HG03139 (cell line): ENCODE measurements at regions not wholly inside any gene's neighbourhood (a gene's known extent, or its start where the extent isn't known, plus 50 kb on each side); places are given as distances from the start of the nearest gene placed in this dataset.

Source experiments
- ATAC-seq: cut with Tn5 transposase; IDR thresholded peaks from one replicate; pipeline ENCODE4 v1.9.1; 2021; ENCODE audit not compliant: unreplicated experiment

DNA sequence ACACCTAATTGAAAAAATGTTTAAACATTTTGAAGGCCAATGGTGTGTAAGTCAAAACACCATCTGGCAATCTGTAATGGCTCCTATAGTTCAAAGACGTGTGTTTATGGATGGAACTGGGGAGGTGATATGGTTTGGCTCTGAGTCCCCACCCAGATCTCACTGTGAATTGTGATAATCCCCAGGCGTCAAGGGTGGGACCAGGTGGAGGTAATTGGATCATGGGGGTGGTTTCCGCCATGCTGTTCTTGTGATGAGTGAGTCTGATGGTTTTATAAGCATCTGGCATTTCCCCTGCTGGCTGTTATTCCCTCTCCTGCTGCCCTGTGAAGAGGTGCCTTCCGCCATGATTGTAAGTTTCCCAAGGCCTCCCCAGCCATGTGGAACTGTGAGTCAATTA, 52.2 kb downstream of the ADRA2C start:
- no peak for ATAC-seq

DNA sequence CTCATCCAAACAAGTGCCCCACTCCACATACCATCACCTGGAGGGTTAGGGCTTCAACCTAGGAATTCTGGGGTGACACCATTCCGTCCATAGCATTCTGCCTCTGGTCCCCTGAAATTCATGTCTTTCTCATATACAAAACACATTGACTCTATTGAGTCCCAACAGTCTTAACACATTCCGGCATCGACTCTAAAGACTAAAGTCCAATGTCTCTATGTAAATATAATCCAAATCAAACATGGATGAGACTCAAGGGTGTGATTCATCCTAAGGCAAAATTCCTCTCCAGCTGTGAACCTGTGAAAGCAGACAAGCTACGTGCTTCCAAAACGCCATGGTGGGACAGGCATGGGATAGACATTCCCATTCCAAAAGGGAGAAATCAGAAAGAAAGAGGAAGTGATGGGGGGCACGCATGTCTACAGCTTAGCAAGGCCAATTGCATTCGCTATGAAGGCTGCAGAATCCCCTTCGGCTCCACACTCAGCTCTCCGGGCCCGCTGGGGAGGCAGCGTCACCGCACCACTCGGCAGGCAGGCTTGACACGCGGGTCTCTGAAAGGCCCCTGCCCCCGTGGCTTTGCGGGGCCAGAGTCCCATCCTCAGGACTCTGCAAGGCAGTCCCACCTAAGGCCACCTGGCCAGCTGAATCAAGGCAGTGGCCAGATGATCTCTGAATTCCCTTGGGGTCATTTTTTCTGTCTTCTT, 53.2 kb downstream of the ADRA2C start:
- ATAC-seq = no peak

DNA sequence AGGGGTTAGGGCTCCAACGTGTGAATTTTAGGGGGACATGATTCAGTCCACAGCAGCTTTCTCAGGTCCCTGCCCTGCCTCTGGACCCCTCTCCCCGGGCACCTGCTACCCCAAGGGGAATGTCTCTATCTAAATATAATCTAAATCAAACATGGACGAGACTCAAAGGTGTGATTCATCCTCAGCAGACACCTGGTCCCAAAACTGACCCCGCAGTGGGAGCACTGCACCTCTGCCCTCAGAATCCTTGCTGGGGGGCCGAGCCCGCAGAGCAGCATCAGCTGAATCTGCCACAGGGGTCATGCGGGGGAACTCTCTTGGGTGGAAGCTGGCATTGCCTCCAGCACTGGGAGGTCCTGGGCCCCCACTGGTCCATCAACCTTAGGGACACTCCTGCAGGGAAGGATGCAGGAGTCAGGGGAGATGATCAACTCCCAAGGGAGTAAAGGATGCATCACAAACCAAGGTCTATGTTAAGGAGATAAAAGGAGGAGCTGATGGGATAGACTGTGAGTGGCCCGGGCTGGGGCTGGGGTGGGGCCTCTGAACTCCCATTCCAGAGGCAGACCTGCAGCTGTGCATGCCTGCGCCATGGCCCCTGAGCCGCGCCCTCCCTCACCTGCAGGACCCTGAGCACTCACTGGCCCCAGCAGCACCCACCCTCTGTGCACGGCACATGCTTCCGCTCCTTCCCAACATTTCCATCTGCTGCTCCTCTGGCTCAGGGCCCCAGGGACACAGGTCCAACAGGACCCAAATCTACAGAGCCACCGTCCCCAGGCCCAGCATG, 54.0 kb downstream of the ADRA2C start:
- no peak for ATAC-seq

DNA sequence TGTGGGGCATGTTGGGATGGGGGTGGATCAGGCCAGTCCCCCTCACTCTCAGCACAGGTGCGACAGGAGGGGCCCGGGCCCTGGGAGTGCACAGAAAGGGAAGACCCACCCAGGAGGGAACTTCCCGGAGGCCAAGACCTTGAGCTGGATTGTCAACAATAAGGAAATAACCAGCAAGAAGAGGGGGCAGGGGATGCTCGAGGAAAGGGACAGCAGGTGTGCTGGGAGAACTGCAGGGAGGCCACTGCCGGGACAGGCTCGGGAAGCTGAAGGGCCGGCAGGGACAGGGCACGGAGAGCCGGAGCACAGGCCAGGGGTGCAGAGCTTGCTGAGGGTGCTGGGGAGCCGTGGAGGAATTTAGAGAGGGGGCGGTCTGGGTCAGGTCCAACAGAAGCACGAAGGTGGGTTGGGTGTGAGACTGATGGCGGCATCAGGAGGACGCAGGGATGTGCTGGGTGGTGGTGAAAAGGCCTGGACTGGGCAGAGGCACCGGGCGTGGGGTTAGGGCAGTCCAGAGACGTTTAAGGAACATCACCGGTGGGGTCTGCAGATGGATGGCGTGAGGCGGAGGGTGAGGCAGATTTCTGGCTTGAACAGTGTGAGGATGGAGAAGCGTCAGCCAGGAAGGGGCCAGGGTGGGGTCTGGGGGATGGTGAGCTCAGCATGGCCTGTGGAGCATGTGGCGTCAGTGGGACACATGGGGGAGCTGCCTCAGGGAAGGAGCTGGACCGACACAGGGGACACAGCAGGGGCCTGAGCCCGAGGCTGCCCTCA, 54.8 kb downstream of the ADRA2C start:
- no peak for ATAC-seq

DNA sequence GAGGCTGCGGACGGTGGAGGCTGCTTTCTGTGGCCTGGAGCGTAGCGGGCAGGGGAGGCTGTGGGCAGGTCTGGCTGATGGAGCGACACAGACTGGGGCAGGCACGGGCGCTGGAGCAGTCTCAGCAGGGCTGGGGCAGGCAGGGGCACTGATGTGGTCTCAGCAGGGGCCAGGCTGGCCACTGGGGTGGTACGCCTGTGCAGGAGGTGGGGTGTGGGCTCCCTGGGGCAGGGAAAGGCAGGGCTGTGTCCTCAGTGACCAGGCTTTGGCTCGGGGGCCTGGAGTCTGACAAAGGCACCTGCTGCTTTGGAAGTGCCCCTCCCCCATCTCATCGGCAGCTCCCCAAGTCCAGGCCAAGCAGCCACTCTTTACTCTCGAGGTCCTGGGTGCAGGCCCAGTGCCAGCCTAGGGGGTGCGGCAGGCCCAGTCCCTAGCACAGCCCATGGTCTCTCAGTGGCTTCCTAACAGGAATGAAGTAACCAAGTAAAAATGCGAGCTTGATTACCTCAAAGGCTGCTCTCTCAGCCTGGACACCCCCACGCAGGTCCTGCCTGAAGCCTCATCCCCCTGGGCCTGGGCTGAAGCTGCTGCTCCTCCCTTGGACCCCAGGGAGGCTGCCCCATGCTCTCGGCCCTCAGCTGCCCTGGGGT, 55.5 kb downstream of the ADRA2C start:
- ATAC-seq = no peak

DNA sequence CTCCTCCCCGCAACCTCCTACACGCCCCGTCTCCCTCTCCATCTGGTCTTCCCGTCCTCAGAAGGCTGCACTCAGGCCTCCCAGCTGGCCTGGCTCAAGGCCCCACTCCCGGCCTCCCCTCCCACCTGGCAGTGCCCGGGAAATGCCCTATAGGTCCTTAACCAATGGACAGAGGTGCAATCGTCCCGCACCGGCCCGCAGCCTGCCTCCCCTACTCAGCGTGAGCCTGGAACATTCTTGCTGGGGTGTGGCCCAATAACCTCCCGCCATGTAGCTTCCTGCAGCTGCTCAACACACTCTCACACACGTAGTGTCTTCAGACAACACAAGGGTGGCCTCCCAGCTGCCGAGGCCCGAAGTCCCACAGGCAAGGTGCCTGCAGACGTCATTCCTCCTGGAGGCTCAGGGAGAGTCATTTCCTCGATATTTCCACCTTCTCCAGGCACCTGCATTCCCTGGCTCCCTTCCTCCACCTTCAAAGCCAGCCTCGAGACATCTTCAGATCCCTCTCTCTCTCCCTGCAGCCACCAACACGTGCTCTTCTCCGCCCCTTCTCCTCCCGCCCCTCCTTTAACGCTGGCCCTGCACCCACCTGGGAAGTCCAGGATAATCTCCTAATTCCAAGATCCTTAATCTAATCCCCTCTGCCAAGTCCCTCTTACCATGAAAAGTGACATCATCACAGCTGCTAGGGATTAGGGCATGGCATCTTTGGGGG, 56.2 kb downstream of the ADRA2C start:
- ATAC-seq = no peak

DNA sequence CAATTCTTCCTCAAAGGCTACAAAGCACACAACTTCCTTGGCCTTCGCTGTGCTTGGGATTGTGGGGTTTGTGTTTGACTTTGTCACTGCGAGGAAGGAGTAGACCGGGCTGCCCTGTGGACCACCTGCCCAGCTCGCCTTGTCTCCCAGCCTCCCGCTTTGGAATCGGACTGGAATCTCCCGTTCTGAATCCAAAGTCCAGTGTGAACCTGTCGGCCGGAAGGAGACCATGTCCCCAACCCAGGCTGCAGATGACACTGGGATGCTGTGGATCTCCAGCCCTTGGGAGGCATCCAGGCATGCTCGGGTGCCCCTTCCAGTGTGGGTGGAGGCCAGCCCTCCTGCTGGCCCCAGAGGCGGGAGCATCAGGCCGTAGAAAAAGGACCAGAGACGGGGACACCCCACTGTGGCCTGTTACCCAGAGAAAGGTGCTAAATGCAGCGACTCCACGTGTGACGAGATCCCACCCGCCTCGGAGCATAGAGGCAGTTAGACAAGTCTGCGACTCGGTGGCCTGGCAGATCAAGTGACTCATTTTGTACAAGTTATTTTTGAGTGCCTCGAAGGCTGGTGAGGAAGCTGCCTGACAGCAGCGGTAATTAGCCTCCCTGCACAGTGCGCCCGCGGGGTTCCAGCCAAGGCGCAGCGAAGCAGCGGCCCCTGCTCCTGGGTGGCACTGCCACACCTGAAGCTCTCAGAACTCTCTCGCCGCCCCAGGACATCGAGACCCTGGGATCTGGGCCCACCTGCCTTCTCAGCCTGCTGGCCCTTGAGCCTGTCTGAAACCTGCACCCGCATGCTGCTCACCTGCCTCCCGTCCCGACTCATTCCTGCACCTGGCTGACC, 57.5 kb downstream of the ADRA2C start:
- no peak for ATAC-seq

DNA sequence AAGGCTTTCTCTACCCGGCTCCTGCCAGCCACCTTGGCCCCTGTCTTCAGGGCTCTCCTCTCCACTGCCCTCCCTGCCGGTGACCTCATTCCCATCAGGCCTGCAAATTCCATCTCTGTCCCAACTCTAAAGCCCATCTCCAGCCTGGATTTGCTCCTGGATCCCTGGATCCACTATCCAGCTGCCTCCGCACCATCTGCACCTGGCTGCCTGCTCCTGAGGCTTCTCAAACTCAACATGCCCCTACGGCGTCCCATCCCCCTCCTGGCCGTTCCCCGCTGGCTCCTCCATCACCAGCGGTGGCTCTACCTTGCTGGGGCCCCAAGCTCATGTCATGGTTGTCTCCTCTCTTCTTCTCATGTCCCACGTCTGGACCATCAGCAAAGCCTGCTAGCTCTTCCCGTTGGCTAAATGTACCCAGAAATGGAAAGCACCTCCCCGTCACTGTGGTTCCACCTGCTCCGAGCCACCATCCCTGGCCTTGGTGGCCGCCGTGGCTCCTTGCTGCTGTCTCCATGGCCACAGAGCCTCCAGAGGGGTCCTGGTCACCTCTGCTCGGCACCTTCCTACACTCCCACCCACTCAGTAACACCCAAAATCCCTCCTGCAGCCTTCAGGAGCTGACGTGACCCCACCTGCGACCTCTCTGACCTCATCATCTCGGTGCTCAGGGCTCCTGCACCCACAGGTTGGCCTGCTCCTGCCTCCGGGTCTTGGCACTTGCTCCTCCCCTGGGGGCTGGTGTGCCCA, 58.5 kb downstream of the ADRA2C start:
- ATAC-seq = no peak

DNA sequence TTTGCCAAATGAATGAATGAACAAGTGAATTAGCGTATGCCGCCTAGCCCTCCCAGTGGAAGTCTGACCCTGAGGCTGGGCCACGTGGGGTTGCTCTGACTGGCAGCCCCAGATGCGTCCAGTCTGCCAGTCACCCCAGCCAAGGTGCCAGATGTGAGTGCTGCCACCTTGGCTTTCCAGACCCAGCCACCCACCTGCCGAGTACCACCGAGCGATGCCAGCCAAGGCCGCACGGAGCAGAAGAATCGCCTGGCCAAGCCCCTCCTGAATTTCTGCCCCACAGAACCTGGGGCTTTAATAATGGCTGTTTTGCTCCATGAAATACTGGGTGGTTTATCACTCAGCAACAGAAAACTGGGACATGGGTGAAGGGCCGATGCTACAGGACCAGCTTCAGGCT, 59.3 kb downstream of the ADRA2C start:
- no peak for ATAC-seq

DNA sequence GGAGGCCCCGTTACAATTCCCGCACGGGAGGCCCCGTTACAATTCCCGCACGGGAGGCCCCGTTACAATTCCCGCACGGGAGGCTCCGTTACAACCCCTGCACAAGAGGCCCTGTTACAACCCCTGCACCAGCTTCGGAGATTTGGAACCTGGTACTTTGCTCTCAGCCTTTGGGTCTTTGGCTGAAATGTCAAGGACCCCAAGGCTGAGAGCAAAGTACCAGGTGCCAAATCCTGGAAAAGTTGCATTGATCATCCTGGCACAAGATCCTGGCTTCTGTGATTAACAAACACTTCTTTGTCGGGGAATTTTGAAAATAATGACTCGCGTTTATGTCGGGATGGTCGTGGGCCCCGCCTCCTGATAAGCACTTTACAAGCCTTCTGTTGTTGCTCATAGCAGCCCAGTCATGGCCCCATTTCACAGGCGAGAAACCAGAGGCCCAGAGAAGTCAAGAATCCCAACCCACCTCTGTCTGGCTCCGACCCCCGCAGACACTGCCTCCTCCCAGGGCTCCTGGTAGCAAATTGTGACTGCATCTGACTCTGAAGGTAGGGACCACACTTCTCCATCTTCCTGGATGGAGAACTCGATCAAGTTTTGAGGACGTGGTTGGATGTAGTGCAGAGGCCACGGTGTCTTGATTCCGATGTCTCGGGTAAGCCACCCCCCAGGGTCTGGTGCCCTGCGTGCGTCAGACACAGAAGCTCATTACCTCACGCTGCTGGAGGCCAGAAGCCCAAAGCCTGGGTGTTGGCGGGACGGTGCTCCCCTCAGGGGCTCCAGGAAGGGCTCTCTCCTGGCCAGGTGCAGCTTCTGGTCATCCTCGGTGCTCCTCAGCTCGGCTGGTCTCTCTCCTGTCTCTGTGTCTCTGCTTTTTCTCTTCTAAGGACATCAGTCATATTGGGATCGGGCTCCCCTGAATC, 60.3 kb downstream of the ADRA2C start:
- no peak for ATAC-seq

DNA sequence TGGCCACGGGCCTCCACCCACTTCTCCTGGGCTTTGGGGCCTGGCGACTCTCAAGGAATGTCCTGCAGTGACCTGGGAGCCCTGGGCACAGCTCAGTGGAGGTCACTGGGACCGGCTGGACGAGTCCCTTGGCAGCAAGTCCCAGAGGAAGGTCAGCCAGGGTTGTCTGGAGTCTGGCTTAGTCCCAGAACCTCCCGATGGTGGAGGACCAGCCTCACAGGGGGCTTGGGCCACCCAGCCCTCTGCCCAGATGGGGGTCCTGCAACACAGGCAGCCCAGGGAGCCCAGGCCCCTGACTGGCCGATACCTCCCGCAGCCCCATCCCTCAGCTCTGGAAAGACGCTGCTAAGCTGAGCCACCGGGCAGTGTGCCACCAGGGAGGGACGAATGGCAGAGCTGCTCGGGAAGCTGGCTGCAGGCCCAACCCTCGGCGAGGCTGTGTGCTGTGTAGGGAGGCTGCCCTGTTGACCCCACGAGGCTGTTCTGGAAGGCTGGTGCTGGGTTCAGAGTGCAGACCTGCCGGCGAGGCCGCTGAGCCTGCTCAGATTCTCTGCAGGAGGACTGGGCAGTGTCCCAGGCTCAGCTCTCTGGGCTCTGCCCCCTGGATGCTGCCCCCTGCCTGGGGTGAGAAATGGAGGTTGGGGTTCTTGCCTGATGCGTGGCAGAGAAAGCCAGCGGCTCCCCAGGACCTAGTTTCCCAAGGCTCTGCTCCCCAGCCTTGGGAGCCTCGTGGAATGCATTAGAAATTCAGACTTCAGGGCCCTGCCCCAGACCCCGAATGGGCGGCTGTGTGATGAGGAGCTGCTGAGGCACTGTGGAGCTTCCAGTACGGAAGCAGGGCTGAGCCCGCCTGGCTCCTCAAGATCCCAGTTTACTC, 61.7 kb downstream of the ADRA2C start:
- no peak for ATAC-seq

DNA sequence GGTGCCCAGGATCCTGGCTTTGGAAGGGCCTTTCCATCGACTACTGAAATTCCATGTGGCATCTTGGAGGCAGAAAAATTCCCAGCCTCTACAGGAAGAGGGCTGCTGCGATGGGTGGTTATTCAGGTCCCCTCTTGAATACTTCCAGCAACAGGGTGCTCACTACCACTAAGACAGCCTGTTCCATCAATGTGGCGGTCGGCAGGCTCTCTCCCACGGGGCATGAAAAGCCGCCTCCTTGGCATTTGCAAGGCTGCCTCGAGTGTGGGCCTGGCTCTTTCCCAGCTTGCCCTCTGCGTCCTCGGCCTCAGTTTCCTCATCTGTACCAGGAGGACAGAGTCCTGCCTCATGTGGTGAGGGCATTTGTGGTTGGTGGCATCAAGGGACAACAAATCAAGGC, 62.4 kb downstream of the ADRA2C start:
- ATAC-seq = no peak

DNA sequence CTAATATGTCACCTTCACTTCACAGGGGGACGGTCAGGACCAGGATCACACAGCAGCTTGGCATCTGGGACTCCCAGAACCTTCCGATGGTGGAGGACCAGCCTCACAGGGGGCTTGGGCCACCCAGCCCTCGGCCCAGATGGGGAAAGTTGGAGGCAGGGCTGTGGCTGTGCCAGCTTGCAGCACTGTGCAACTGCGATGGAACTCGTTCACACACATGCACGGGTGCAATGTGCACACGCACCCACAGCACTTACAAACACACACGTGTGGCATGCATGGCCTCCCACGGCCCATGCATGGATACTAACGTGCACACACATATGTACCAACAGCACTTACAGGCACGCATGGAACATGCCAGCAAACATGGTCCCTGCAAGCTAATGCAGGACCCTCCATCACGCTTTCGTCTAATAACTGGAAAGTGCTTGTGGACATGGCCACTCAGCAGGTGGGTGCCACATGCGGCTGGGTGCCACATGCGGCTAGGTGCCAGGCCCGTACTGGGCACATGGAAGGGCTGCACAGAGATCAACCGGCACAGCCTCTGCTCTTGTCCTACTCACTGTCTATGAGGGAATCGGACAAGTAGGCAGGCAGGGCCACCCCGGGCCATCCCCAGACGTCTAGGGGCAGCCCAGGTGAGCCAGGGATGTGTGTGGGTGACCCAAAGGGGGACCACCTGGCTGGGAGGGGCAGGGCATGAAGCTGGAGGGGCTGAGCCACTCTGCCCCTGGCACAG, 63.2 kb downstream of the ADRA2C start:
- no peak for ATAC-seq

DNA sequence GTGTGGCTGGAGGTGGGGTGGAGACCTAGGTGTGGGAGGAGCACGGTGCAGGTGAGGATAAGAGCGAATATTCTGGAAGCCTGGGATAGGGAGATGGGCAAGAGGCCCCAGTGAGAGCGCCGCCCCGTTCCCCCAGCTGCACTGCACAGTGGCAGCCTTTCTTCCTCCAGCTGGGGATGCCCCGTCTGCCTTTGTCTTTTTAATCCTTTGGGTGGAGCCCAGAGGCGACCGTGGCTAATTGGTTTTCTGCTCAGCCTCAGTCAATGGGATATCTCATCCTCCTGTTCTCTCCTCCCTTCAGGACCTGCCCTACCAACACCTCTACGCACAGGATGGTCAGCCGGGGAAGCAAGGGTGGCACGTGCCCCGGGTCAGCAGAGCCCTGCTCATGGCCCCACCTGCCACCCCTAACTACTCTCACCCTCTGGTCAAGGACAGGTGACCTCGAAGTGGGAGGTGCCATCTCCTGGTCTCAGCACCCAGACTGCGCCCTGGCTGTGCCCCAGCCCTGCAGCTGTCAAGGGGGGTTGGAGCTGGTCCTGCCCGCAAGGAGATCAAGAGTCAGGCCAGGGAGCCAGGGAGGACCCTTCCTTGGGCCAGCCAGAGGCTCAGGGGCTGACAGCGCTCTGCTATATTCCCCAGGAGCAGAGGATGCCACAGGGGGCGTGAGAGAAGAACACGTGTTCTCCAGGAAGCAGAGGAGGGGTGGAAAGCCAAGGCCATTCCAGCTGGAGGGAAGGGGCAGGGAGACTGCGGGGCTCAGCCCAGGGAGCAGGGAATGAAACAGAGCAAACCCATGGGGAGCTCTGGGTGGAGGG, 64.0 kb downstream of the ADRA2C start:
- no peak for ATAC-seq

DNA sequence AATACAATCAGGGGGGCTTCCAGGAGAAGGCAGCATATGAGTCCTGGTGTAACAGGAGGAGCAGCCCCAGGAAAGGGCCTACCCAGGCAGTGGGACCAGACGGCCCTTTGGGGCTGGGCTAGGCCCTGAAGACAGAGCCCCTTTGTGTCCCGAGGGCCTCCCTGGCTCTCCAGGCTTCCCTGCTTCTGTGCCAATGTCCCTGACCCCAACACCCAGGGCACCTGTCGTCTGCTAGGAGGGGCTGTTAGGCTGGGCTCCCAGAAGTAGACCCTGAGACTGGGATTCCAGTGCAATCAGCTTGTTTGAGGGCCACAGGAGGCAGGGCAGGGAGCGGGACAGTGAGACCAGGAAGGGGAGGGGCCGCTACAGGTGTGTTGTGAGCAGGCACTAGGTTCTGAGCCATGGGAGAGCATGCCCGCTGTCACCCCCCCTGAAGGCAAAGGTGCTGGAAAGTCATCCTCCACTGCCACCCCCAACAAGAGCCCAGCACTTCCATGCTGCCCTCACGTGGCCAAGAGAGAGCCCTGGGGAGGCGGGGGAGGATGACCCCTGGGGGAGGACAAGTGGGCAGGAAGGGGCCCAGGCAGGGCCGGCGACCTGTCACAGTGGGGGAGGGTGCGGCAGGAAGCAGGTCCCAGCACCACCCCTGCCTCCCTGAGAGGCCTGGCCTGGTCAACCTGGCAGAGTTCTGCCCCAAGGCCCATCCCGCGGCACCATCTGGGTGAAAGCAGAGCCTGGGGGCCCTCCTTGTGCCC, 64.8 kb downstream of the ADRA2C start:
- no peak for ATAC-seq
